HepG2 (cell line): ENCODE measurements at regions not wholly inside any gene's neighbourhood (a gene's known extent, or its start where the extent isn't known, plus 50 kb on each side); places are given as distances from the start of the nearest gene placed in this dataset.

Experiments
- ATAC-seq: fragments of 200-7000 bp; cut with Tn5 transposase; 3 replicates; pipeline ENCODE4 v1.9.1; 2020; ENCODE audit warnings: mild to moderate bottlenecking, moderate library complexity
- BruUV-seq: library from RNA; stranded (reverse); fragments of 400-500 nt; replicated peaks from 2 replicates; lab custom pipeline; 2021; lab: Mats Ljungman, UMichigan
- CTCF ChIA-PET: fragments of 300-600 bp; formaldehyde crosslinking; extraction: SDS; loops from one replicate; lab custom pipeline; 2021; ENCODE audit warnings: low total read pairs, inconsistent platforms, low intra/inter-chr PET ratio; lab: Yijun Ruan, JAX
- POLR2A ChIA-PET: fragments of 350-600 bp; sonication (Branson Sonifier 250); formaldehyde crosslinking; loops from one replicate; lab custom pipeline; 2020; ENCODE audit warnings: antibody characterized with exemption, inconsistent platforms; lab: Yijun Ruan, JAX
- DNase-seq: peaks from one replicate; pipeline ENCODE4 v3.0.0-alpha.2; 2015; ENCODE audit warnings: low spot score
- FAIRE-seq: peaks from 3 replicates; lab custom pipeline; 2011; peaks lifted over from hg19 to GRCh38; lab: Jason Lieb, UNC
- H2AFZ ChIP-seq: one replicate; pipeline ENCODE4 v1.6.1; 2011; ENCODE audit warnings: low read length, inconsistent platforms
- H3K27ac ChIP-seq: fragments of 300-600 bp; 3 replicates; pipeline ENCODE4 v1.8.0; 2011; ENCODE audit warnings: mixed run types, mild to moderate bottlenecking, mixed read lengths, low read length, inconsistent platforms; ENCODE audit not compliant: insufficient read depth; ENCODE audit errors: extremely low read length
- H3K27me3 ChIP-seq, 2 experiments: fragments of 200-600 bp in 1 of 2; 2 replicates in 1 of 2; 3 replicates in 1 of 2; pipeline versions ENCODE4 v1.6.0 to v1.8.0; 2011; ENCODE audit warnings: low read length in 2 of 2, mild to moderate bottlenecking in 2 of 2, moderate library complexity in 2 of 2, inconsistent platforms in 1 of 2; ENCODE audit not compliant: insufficient read depth in 2 of 2, control insufficient read depth in 1 of 2
- H3K36me3 ChIP-seq, 2 experiments: fragments of 200-600 bp in 1 of 2; replicated peaks in 1 of 2; 2 replicates in 1 of 2; 3 replicates in 1 of 2; pipeline versions ENCODE4 v1.5.1 to v1.8.0; 2011; ENCODE audit warnings: low read length in 2 of 2, inconsistent platforms in 1 of 2; ENCODE audit not compliant: insufficient read depth in 2 of 2, control insufficient read depth in 1 of 2
- H3K4me1 ChIP-seq: 2 replicates; pipeline ENCODE4 v1.5.1; 2012; ENCODE audit warnings: low read length, inconsistent platforms; ENCODE audit not compliant: insufficient read depth
- H3K4me2 ChIP-seq: 2 replicates; pipeline ENCODE4 v1.6.0; 2011; ENCODE audit warnings: low read depth, low read length, inconsistent platforms
- H3K4me3 ChIP-seq, 3 experiments: fragments of 200-600 bp in 1 of 3; sonication (generic), shearing (Covaris generic) in 1 of 3; replicated peaks in 1 of 3; 2 replicates each; pipeline ENCODE4 v1.5.1; 2011 to 2016; ENCODE audit warnings: low read length in 3 of 3, inconsistent platforms in 2 of 3, low read depth in 2 of 3, mild to moderate bottlenecking in 2 of 3, control low read depth in 1 of 3, mixed read lengths in 1 of 3; ENCODE audit not compliant: insufficient read depth in 1 of 3
- H3K79me2 ChIP-seq: one replicate; pipeline ENCODE4 v1.6.1; 2011; ENCODE audit warnings: low read length, inconsistent platforms; ENCODE audit not compliant: insufficient read depth
- H3K9ac ChIP-seq: 2 replicates; pipeline ENCODE4 v1.6.0; 2011; ENCODE audit warnings: mild to moderate bottlenecking, low read depth, low read length, inconsistent platforms; ENCODE audit not compliant: insufficient read depth
- H3K9me3 ChIP-seq: 2 replicates; pipeline ENCODE4 v1.5.1; 2012; ENCODE audit warnings: mild to moderate bottlenecking, low read length
- H4K20me1 ChIP-seq: 2 replicates; pipeline ENCODE4 v1.6.0; 2011; ENCODE audit warnings: inconsistent platforms, mild to moderate bottlenecking, low read length, moderate library complexity; ENCODE audit not compliant: insufficient read depth
- ARHGAP35 ChIP-seq: sonication (generic); formaldehyde crosslinking; IDR thresholded peaks from 2 replicates; pipeline ENCODE4 v1.9.0; 2022; ENCODE audit warnings: mild to moderate bottlenecking, inconsistent platforms, moderate library complexity, missing genetic modification reagents, borderline replicate concordance
- ELK4 ChIP-seq: sonication (generic); formaldehyde crosslinking; IDR thresholded peaks from 2 replicates; pipeline ENCODE4 v1.9.0; 2021; ENCODE audit warnings: missing genetic modification reagents, borderline replicate concordance
- ISX ChIP-seq: sonication (generic); formaldehyde crosslinking; conservative IDR thresholded peaks from 2 replicates; pipeline ENCODE4 v1.5.0; 2020; ENCODE audit warnings: missing genetic modification reagents
- MED1 ChIP-seq: sonication (generic); formaldehyde crosslinking; IDR thresholded peaks from 2 replicates; pipeline ENCODE4 v1.4.0; 2020; ENCODE audit warnings: missing genetic modification reagents
- MEIS1 ChIP-seq: sonication (generic); formaldehyde crosslinking; IDR thresholded peaks from 2 replicates; pipeline ENCODE4 v1.9.0; 2021; ENCODE audit warnings: mild to moderate bottlenecking, missing genetic modification reagents, moderate library complexity, borderline replicate concordance
- NFYB ChIP-seq: sonication (generic); formaldehyde crosslinking; IDR thresholded peaks from 2 replicates; pipeline ENCODE4 v1.4.0; 2020; ENCODE audit warnings: missing genetic modification reagents
- PAX8 ChIP-seq: sonication (generic); formaldehyde crosslinking; IDR thresholded peaks from 2 replicates; pipeline ENCODE4 v1.8.0; 2022; ENCODE audit warnings: mild to moderate bottlenecking, missing genetic modification reagents, borderline replicate concordance
- SP4 ChIP-seq: sonication (generic); formaldehyde crosslinking; IDR thresholded peaks from 2 replicates; pipeline ENCODE4 v1.8.1; 2023; ENCODE audit warnings: mild to moderate bottlenecking, missing genetic modification reagents
- TIGD3 ChIP-seq: sonication (generic); formaldehyde crosslinking; IDR thresholded peaks from 2 replicates; pipeline ENCODE4 v1.5.1; 2020; ENCODE audit warnings: mild to moderate bottlenecking, missing genetic modification reagents, borderline replicate concordance
- ZNF121 ChIP-seq: sonication (generic); formaldehyde crosslinking; IDR thresholded peaks from 2 replicates; pipeline ENCODE4 v1.5.0; 2020; ENCODE audit warnings: mild to moderate bottlenecking, missing genetic modification reagents
- WGBS: methylation state at CpG from one replicate; pipeline ENCODE4 v1.1.6; 2017; ENCODE audit warnings: low lambda C conversion rate; 5-methylcytosine and 5-hydroxymethylcytosine counted together
- in situ Hi-C: cut with HindIII; loops from 2 replicates; pipeline ENCODE4 v1.10.0; 2017; ENCODE audit warnings: low pct_unique_long_range_greater_than_20kb; ENCODE audit not compliant: extremely low pct_ligation_motif_present
- intact Hi-C: fragments of 100-400 bp; cut with micrococcal nuclease; formaldehyde crosslinking; loops from one replicate; pipeline ENCODE4 v1.10.0; 2022; ENCODE audit not compliant: unreplicated experiment

- Histone ChIP-seq H3K4me2 (no peak overlapping the region), H2AFZ (no peak overlapping the region), H3K79me2 (no peaks in the 10 kb centered on the region), H3K4me3 (no peak overlapping the region), H3K9me3 (peaks cover 28% of the 10 kb centered on the region), H3K36me3 (no peaks in the 10 kb centered on the region), H3K27me3 (no peaks in the 10 kb centered on the region), H3K9ac (no peak overlapping the region), H3K4me1 (no peaks in the 10 kb centered on the region), H4K20me1 (no peaks in the 10 kb centered on the region), H3K27ac (no peak overlapping the region)
- no peak for ATAC-seq
- DNase-seq: no peak
- FAIRE-seq: no peak
- intact Hi-C loops: no loop called here
- no peak for TF ChIP-seq MEIS1 (CRISPR knock-in tag)
- TF ChIP-seq ELK4 (CRISPR knock-in tag): no peak
- no peak for TF ChIP-seq ZNF121 (CRISPR knock-in tag)
- TF ChIP-seq MED1: no peak
- no peak for TF ChIP-seq ARHGAP35 (CRISPR knock-in tag)
- no peak for TF ChIP-seq TIGD3 (CRISPR knock-in tag)
- no peak for TF ChIP-seq PAX8
- TF ChIP-seq NFYB (CRISPR knock-in tag): no peak
- no peak for TF ChIP-seq ISX (CRISPR knock-in tag)
- TF ChIP-seq SP4 (CRISPR knock-in tag): no peak
- CTCF ChIA-PET: no interaction called here
- in situ Hi-C loops: no loop called here
- WGBS: 45% methylated on average over 2 of the region's 2 CpGs
- BruUV-seq: no TSS peak
- POLR2A ChIA-PET: no interaction called here
Measured at GRCh38 chr2:83172841-83173240, 1286.2 kb downstream of the SUCLG1 start.
